GM23338 (cell line): ENCODE measurements at regions not wholly inside any gene's neighbourhood (a gene's known extent, or its start where the extent isn't known, plus 50 kb on each side); places are given as distances from the start of the nearest gene placed in this dataset.
"Not testable (repeated sequence)": the region's sequence is repeated elsewhere in the genome, so short reads cannot be mapped to it uniquely, and the experiment has no call there.

Experiments
- ATAC-seq: fragments of 200-7000 bp; cut with Tn5 transposase; 3 replicates; pipeline ENCODE4 v1.9.1; 2020
- DNase-seq: peaks from one replicate; pipeline ENCODE4 v3.0.0-alpha.2; 2015; ENCODE audit warnings: low spot score
- H2AFZ ChIP-seq: fragments of 200-600 bp; sonication (generic); 2 replicates; pipeline ENCODE4 v1.8.0; 2016; ENCODE audit warnings: antibody characterized with exemption, mild to moderate bottlenecking, moderate library complexity
- H3F3A ChIP-seq: fragments of 200-600 bp; sonication (generic); replicated peaks from 2 replicates; pipeline ENCODE4 v1.8.0; 2017; ENCODE audit warnings: antibody characterized with exemption, mixed run types, low read depth
- H3K27ac ChIP-seq: fragments of 200-600 bp; sonication (generic); 2 replicates; pipeline ENCODE4 v1.6.1; 2016; ENCODE audit warnings: low read depth
- H3K27me3 ChIP-seq: fragments of 200-600 bp; sonication (generic); 2 replicates; pipeline ENCODE4 v1.8.0; 2016; ENCODE audit warnings: mild to moderate bottlenecking, mixed run types, moderate library complexity; ENCODE audit not compliant: insufficient read depth
- H3K36me3 ChIP-seq: fragments of 200-600 bp; sonication (generic); 2 replicates; pipeline ENCODE4 v1.8.0; 2016; ENCODE audit warnings: mild to moderate bottlenecking; ENCODE audit not compliant: insufficient read depth
- H3K4me1 ChIP-seq: fragments of 200-600 bp; sonication (generic); 2 replicates; pipeline ENCODE4 v1.8.0; 2016; ENCODE audit warnings: mild to moderate bottlenecking, moderate library complexity; ENCODE audit not compliant: insufficient read depth
- H3K4me2 ChIP-seq: fragments of 200-600 bp; sonication (generic); 2 replicates; pipeline ENCODE4 v1.7.1; 2017; ENCODE audit warnings: mixed run types
- H3K4me3 ChIP-seq: fragments of 200-600 bp; sonication (generic); 2 replicates; pipeline ENCODE4 v1.6.1; 2016; ENCODE audit warnings: mixed run types
- H3K79me2 ChIP-seq: fragments of 200-600 bp; sonication (generic); replicated peaks from 2 replicates; pipeline ENCODE4 v1.8.0; 2017; ENCODE audit warnings: mild to moderate bottlenecking; ENCODE audit not compliant: insufficient read depth
- H3K9me2 ChIP-seq: fragments of 200-600 bp; sonication (generic); 2 replicates; pipeline ENCODE4 v1.8.0; 2017; ENCODE audit not compliant: insufficient read depth
- H4K20me1 ChIP-seq: fragments of 200-600 bp; sonication (generic); replicated peaks from 2 replicates; pipeline ENCODE4 v1.8.0; 2017; ENCODE audit warnings: mild to moderate bottlenecking; ENCODE audit not compliant: insufficient read depth
- H3K27ac Mint-ChIP-seq: 2 replicates; pipeline ENCODE4 v1.8.0; 2020; ENCODE audit warnings: inconsistent platforms, mild to moderate bottlenecking, moderate library complexity, mixed read lengths
- H3K27me3 Mint-ChIP-seq: 3 replicates; pipeline ENCODE4 v1.8.0; 2022; ENCODE audit warnings: low read depth, mild to moderate bottlenecking, moderate library complexity, mixed read lengths, inconsistent platforms; ENCODE audit not compliant: insufficient read depth, poor library complexity
- H3K36me3 Mint-ChIP-seq: 3 replicates; pipeline ENCODE4 v1.8.0; 2021; ENCODE audit warnings: low read depth, mild to moderate bottlenecking, inconsistent platforms, moderate library complexity, mixed read lengths
- H3K4me1 Mint-ChIP-seq: 3 replicates; pipeline ENCODE4 v1.8.0; 2020; ENCODE audit warnings: mild to moderate bottlenecking, inconsistent platforms, mixed read lengths
- H3K4me3 Mint-ChIP-seq: 3 replicates; pipeline ENCODE4 v1.8.0; 2021; ENCODE audit warnings: moderate library complexity, mild to moderate bottlenecking, inconsistent platforms, mixed read lengths
- H3K9me3 Mint-ChIP-seq: 3 replicates; pipeline ENCODE4 v1.8.0; 2020; ENCODE audit warnings: moderate library complexity, mild to moderate bottlenecking, inconsistent platforms, mixed read lengths
- CREB1 ChIP-seq: fragments of 250-450 bp; sonication (Bioruptor Pico); IDR thresholded peaks from 2 replicates; pipeline ENCODE4 v1.5.0; 2020; ENCODE audit warnings: low read depth, mild to moderate bottlenecking, moderate library complexity
- EZH2phosphoT487 ChIP-seq: fragments of 200-600 bp; sonication (generic); IDR thresholded peaks from one replicate; pipeline ENCODE4 v1.8.1; 2018; ENCODE audit warnings: antibody characterized with exemption; ENCODE audit not compliant: unreplicated experiment
- JUNB ChIP-seq: IDR thresholded peaks from one replicate; pipeline ENCODE4 v1.6.1; 2016; ENCODE audit warnings: antibody characterized with exemption; ENCODE audit not compliant: unreplicated experiment
- ZNF462 ChIP-seq: fragments of 250-450 bp; sonication (Bioruptor Pico); IDR thresholded peaks from 2 replicates; pipeline ENCODE4 v1.5.0; 2020; ENCODE audit warnings: mild to moderate bottlenecking, moderate library complexity
- TF ChIP-seq, protein P1 (sequence below): IDR thresholded peaks from 2 replicates; pipeline ENCODE4 v1.6.1; 2016; ENCODE audit warnings: antibody characterized with exemption

DNA sequence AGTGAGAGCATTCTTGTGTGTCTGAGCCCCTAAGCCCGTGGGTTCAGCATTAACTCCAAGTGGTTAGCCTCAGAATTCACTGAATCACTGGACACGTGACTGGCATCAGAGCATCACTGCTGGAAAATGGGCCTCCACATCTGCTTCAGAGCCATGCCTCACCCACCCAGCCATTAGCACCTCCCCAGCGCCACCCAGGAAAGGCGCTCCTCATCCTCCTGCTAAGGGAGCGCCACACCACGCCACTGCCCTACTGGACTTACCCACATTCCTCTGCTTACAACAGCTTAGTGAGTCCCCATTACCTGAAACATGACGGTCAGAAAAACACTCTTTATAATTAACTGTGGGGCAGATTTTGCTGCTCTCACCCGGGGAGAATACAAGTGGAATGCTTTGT lies 442.6 kb upstream of the MYT1L start (continued):
- TF ChIP-seq ZNF462: no peak
- no peak for TF ChIP-seq CREB1
- no peak for TF ChIP-seq EZH2phosphoT487

- H3K36me3 ChIP-seq, H3K4me3 ChIP-seq, H3K36me3 Mint-ChIP-seq, H3K4me2 ChIP-seq, H3K27me3 ChIP-seq, H3K9me3 Mint-ChIP-seq, H3K9me2 ChIP-seq, H4K20me1 ChIP-seq, DNase-seq, H3K27ac ChIP-seq, H3K27ac Mint-ChIP-seq, H3K4me1 ChIP-seq, H3F3A ChIP-seq, H3K4me3 Mint-ChIP-seq, H3K79me2 ChIP-seq, ATAC-seq: not testable (repeated sequence)
- 0 out of 2 replicates have a peak overlapping the region, but pooled peaks have one; percentile 52 for H2AFZ ChIP-seq
- H3K4me1 Mint-ChIP-seq: peaks cover 20% of the 10 kb centered on the region
- H3K27me3 Mint-ChIP-seq: peaks cover 11% of the 10 kb centered on the region
Measured at GRCh38 chr2:2773080-2773479, 442.0 kb upstream of the MYT1L start.

DNA sequence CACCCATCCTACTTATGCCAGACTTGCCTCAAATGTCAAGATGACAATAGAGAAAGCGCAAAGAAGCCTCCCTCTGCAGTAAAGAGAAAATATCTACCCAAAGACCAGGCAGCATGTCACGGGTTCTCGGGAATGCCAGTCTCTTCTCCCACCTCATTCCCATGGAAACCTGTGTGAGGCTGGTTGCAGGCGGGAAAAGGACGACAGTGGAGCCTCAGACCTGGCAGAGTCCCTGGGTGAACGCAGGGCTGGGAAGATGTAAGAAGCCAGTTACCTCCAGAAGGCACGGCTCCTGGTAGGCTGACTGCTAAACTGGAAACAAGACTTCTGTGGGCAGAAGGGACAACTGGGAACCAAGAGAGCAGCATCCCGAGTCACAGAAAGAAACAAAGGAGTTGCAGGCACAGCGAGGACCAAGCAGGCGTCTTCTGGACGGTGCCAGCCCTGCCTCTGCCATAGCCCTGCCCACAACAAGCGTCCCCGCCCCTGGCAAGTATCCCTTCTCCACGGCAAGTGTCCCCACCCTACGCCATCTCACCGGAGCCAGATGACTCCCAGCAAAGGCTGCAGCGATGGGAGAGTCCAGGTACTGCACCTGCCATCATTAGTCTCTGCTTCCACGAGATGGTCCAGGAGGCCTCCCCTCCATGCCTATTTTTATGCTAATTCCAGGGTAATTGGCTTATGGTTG lies 440.8 kb upstream of the MYT1L start:
- ATAC-seq: no peak; the same call in 2 of the 3 replicates
- DNase-seq: no peak
- Mint-ChIP-seq H3K9me3 (peaks cover 5% of the 10 kb centered on the region; the same call in 2 of the 3 replicates), H3K4me3 (no peak overlapping the region), H3K4me1 (peaks cover 20% of the 10 kb centered on the region), H3K27me3 (peaks cover 11% of the 10 kb centered on the region), H3K27ac (no peak overlapping the region), H3K36me3 (no peaks in the 10 kb centered on the region)
- Histone ChIP-seq H3K36me3 (no peaks in the 10 kb centered on the region; the same call in 1 of the 2 replicates), H3K27me3 (no peaks in the 10 kb centered on the region), H3K79me2 (no peaks in the 10 kb centered on the region), H3F3A (no peaks in the 10 kb centered on the region), H2AFZ (no peak overlapping the region), H3K4me2 (no peak overlapping the region), H3K27ac (no peak overlapping the region), H3K4me3 (no peak overlapping the region), H4K20me1 (no peaks in the 10 kb centered on the region), H3K9me2 (peaks cover 8% of the 10 kb centered on the region), H3K4me1 (no peaks in the 10 kb centered on the region; the same call in 1 of the 2 replicates)
- TF ChIP-seq, protein P1, sequence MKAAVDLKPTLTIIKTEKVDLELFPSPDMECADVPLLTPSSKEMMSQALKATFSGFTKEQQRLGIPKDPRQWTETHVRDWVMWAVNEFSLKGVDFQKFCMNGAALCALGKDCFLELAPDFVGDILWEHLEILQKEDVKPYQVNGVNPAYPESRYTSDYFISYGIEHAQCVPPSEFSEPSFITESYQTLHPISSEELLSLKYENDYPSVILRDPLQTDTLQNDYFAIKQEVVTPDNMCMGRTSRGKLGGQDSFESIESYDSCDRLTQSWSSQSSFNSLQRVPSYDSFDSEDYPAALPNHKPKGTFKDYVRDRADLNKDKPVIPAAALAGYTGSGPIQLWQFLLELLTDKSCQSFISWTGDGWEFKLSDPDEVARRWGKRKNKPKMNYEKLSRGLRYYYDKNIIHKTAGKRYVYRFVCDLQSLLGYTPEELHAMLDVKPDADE: no peak
- TF ChIP-seq JUNB: no peak
